Calu3 (cell line): ENCODE measurements at regions not wholly inside any gene's neighbourhood (a gene's known extent, or its start where the extent isn't known, plus 50 kb on each side); places are given as distances from the start of the nearest gene placed in this dataset.

Experiments used
- BruUV-seq: library from RNA; stranded (reverse); fragments of 400-500 nt; replicated peaks from 2 replicates; lab custom pipeline; 2021; lab: Mats Ljungman, UMichigan
- CTCF ChIA-PET: fragments of 300-600 bp; sonication (Branson Sonifier 250); formaldehyde crosslinking; loops from one replicate; lab custom pipeline; 2022; ENCODE audit warnings: antibody characterized with exemption; lab: Charles Lee
- DNase-seq: peaks from one replicate; pipeline ENCODE4 v3.0.0; 2022
- H3K27ac Mint-ChIP-seq: one replicate; pipeline ENCODE4 v1.8.0; 2022; ENCODE audit warnings: mixed read lengths; ENCODE audit not compliant: unreplicated experiment
- H3K27me3 Mint-ChIP-seq: one replicate; pipeline ENCODE4 v1.8.0; 2022; ENCODE audit warnings: mixed read lengths; ENCODE audit not compliant: unreplicated experiment
- H3K36me3 Mint-ChIP-seq: one replicate; pipeline ENCODE4 v1.8.0; 2022; ENCODE audit warnings: mild to moderate bottlenecking, moderate library complexity, mixed read lengths; ENCODE audit not compliant: insufficient read depth, unreplicated experiment
- H3K4me1 Mint-ChIP-seq: one replicate; pipeline ENCODE4 v1.8.0; 2022; ENCODE audit warnings: mild to moderate bottlenecking, low read depth, mixed read lengths; ENCODE audit not compliant: unreplicated experiment
- H3K4me3 Mint-ChIP-seq: one replicate; pipeline ENCODE4 v1.8.0; 2022; ENCODE audit warnings: mild to moderate bottlenecking, low read depth, moderate library complexity, mixed read lengths; ENCODE audit not compliant: unreplicated experiment
- H3K9me3 Mint-ChIP-seq: one replicate; pipeline ENCODE4 v1.8.0; 2022; ENCODE audit warnings: low read depth, mixed read lengths; ENCODE audit not compliant: unreplicated experiment
- CTCF ChIP-seq: fragments of 200-600 bp; IDR thresholded peaks from one replicate; pipeline ENCODE4 v1.8.0; 2022; ENCODE audit warnings: antibody characterized with exemption; ENCODE audit not compliant: unreplicated experiment
- intact Hi-C: fragments of 100-400 bp; cut with micrococcal nuclease; formaldehyde crosslinking; loops from one replicate; pipeline ENCODE4 v1.10.0; 2022; ENCODE audit not compliant: unreplicated experiment

GRCh38 chr4:173697840-173698239 lies 167.8 kb upstream of the HAND2 start:
- no peaks in the 10 kb centered on the region for H3K27me3 Mint-ChIP-seq

DNA sequence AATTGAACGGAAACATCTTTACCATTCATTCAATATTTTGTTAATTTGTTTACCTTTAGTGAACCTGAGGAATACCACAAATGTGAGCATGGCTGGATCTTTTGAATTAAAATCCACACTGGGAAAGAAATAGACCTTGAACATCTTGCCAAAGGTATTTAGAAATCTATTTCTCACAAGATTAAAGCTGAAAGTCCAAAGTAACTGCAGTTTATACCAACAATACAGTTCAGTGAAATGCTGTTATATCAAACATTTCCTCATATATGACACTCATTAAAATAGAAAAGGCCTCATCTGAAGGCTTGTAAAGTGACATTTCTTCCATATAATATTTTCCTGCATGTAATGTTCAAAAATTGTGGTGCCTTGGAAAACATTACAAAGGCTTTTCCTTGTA lies 166.5 kb upstream of the HAND2 start:
- CTCF ChIA-PET = no interaction called here
- no peak overlapping the region for H3K4me3 Mint-ChIP-seq
- no peak for DNase-seq
- no peak for TF ChIP-seq CTCF
- intact Hi-C loops = no loop called here
- no peaks in the 10 kb centered on the region for H3K27me3 Mint-ChIP-seq
- H3K9me3 Mint-ChIP-seq = no peaks in the 10 kb centered on the region
- no TSS peak for BruUV-seq
- H3K36me3 Mint-ChIP-seq = no peaks in the 10 kb centered on the region
- no peaks in the 10 kb centered on the region for H3K4me1 Mint-ChIP-seq
- no peak overlapping the region for H3K27ac Mint-ChIP-seq

More at GRCh38 chr4:173697840-173698239, 167.8 kb upstream of the HAND2 start:
- CTCF ChIA-PET = no interaction called here
- no peak for DNase-seq
- BruUV-seq = no TSS peak
- Mint-ChIP-seq H3K9me3 (no peaks in the 10 kb centered on the region), H3K4me3 (no peak overlapping the region), H3K4me1 (no peaks in the 10 kb centered on the region), H3K27ac (no peak overlapping the region), H3K36me3 (no peaks in the 10 kb centered on the region)
- no peak for TF ChIP-seq CTCF
- intact Hi-C loops = no loop called here

DNA sequence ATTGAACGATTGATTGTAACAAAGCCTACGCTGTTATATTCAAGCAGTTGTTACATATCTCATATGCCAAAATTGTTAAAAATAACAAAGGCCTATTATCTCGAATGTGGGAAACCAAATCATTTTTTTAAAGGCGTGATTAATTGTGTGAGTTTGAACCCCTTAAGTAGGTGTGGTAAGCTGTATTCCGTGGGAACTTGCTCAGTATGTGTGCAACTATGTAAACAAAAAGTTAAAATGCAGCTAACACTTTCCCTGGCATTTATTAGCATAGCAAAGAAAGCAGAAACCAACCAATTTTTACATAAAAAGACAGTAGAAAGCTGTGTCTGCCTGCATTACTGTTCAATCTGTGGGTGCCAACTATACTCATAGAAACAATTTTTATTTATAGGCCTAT lies 166.0 kb upstream of the HAND2 start:
- Mint-ChIP-seq H3K27ac (no peak overlapping the region), H3K27me3 (no peaks in the 10 kb centered on the region), H3K4me3 (no peak overlapping the region), H3K9me3 (no peaks in the 10 kb centered on the region), H3K4me1 (no peaks in the 10 kb centered on the region), H3K36me3 (no peaks in the 10 kb centered on the region)
- DNase-seq = no peak
- intact Hi-C loops = no loop called here
- CTCF ChIA-PET = no interaction called here
- BruUV-seq = no TSS peak
- no peak for TF ChIP-seq CTCF

DNA sequence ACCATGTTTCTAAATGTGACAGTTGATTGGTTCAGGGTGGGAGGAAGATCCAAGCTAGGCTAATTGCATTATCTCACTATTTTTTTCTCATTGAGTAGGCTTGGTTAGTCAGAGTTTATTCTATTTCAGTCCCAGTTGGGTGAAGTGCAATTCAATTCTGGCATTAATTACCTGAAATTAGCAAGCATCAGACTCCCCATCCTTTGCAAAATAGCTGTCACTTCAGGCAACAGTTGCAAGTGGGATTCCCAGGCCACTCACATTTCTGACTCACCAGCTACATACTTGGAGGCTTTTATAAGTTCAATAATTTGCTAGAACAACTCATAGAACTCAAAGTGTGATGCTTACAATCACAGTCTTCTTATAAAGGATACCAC lies 155.8 kb upstream of the HAND2 start:
- Mint-ChIP-seq H3K9me3 (no peaks in the 10 kb centered on the region), H3K4me3 (no peak overlapping the region), H3K4me1 (no peaks in the 10 kb centered on the region), H3K27me3 (no peaks in the 10 kb centered on the region), H3K27ac (no peak overlapping the region), H3K36me3 (no peaks in the 10 kb centered on the region)
- no TSS peak for BruUV-seq
- no peak for TF ChIP-seq CTCF
- intact Hi-C loops = no loop called here
- DNase-seq = no peak
- CTCF ChIA-PET = no interaction called here
